HCT116 (cell line): ENCODE measurements at regions not wholly inside any gene's neighbourhood (a gene's known extent, or its start where the extent isn't known, plus 50 kb on each side); places are given as distances from the start of the nearest gene placed in this dataset.

Experiments used
- ATAC-seq: fragments of 200-7000 bp; cut with Tn5 transposase; 2 replicates; pipeline ENCODE4 v1.9.1; 2020; ENCODE audit warnings: mild to moderate bottlenecking, moderate library complexity
- BruUV-seq: library from RNA; stranded (reverse); fragments of 400-500 nt; replicated peaks from 2 replicates; lab custom pipeline; 2021; lab: Mats Ljungman, UMichigan
- CTCF ChIA-PET: fragments of 300-600 bp; sonication (Branson Sonifier 250); formaldehyde crosslinking; loops from one replicate; lab custom pipeline; 2021; ENCODE audit warnings: antibody characterized with exemption; lab: Charles Lee
- POLR2A ChIA-PET: fragments of 300-600, 350-600 bp; sonication (Branson Sonifier 250); formaldehyde crosslinking; loops from one replicate; lab custom pipeline; 2021; ENCODE audit warnings: antibody characterized with exemption; lab: Charles Lee
- RAD21 ChIA-PET, 2 experiments: fragments of 300-600 bp; sonication (Branson Sonifier 250); formaldehyde crosslinking; loops; one replicate each; lab custom pipeline; 2023; ENCODE audit warnings: low total read pairs in 2 of 2; ENCODE audit not compliant: uncharacterized antibody in 2 of 2, unreplicated experiment in 2 of 2, low non-redundant PET in 1 of 2; lab: Charles Lee
- DNase-seq: peaks from one replicate; pipeline ENCODE4 v3.0.0-alpha.2; 2010; ENCODE audit warnings: low read depth, low spot score
- H2AFZ ChIP-seq: fragments of 200-600 bp; shearing (Covaris generic), sonication (generic); 2 replicates; pipeline ENCODE4 v1.6.1; 2017; ENCODE audit warnings: low read depth, mixed run types, mixed read lengths, antibody characterized with exemption, low read length; ENCODE audit not compliant: poor library complexity, severe bottlenecking
- H3K27ac ChIP-seq: 2 replicates; pipeline ENCODE4 v1.5.1; 2012; ENCODE audit warnings: low read depth, low read length
- H3K27me3 ChIP-seq: fragments of 200-600 bp; sonication (generic); 2 replicates; pipeline ENCODE4 v1.6.1; 2016; ENCODE audit warnings: mixed run types, low read length, mixed read lengths; ENCODE audit not compliant: insufficient read depth
- H3K36me3 ChIP-seq, 2 experiments: fragments of 200-500 bp in 1 of 2; fragments of 200-600 bp in 1 of 2; sonication (Bioruptor generic) in 1 of 2; sonication (generic) in 1 of 2; 2 replicates each; pipeline versions ENCODE4 v1.5.1 to v1.6.1; 2014 to 2016; ENCODE audit warnings: low read length in 2 of 2, inconsistent platforms in 1 of 2, mixed read lengths in 1 of 2, mixed run types in 1 of 2; ENCODE audit not compliant: insufficient read depth in 2 of 2, control insufficient read depth in 1 of 2
- H3K4me1 ChIP-seq, 2 experiments: fragments of 200-600 bp in 1 of 2; sonication (generic) in 1 of 2; 2 replicates each; pipeline versions ENCODE4 v1.5.1 to v1.6.1; 2012 to 2017; ENCODE audit warnings: low read length in 2 of 2, inconsistent platforms in 1 of 2, mild to moderate bottlenecking in 1 of 2, mixed read lengths in 1 of 2, mixed run types in 1 of 2, moderate library complexity in 1 of 2; ENCODE audit not compliant: insufficient read depth in 2 of 2, control insufficient read depth in 1 of 2
- H3K4me2 ChIP-seq: fragments of 200-600 bp; sonication (generic); 2 replicates; pipeline ENCODE4 v1.6.1; 2017; ENCODE audit warnings: mixed run types, low read length, mixed read lengths
- H3K4me3 ChIP-seq, 2 experiments: fragments of 200-600 bp in 1 of 2; sonication (generic) in 1 of 2; replicated peaks in 1 of 2; 2 replicates each; pipeline ENCODE4 v1.5.1; 2011 to 2016; ENCODE audit warnings: low read length in 2 of 2, control low read depth in 1 of 2, low read depth in 1 of 2, mild to moderate bottlenecking in 1 of 2, mixed read lengths in 1 of 2, mixed run types in 1 of 2
- H3K79me2 ChIP-seq: fragments of 200-600 bp; sonication (generic); 2 replicates; pipeline ENCODE4 v1.6.1; 2017; ENCODE audit warnings: mild to moderate bottlenecking, mixed run types, low read length, moderate library complexity, mixed read lengths; ENCODE audit not compliant: insufficient read depth
- H3K9ac ChIP-seq: fragments of 200-600 bp; sonication (generic); 2 replicates; pipeline ENCODE4 v1.6.1; 2016; ENCODE audit warnings: low read length, mixed read lengths
- H3K9me2 ChIP-seq: fragments of 200-600 bp; sonication (generic), shearing (Covaris generic); 2 replicates; pipeline ENCODE4 v1.6.1; 2017; ENCODE audit warnings: mixed run types, mild to moderate bottlenecking, moderate library complexity; ENCODE audit not compliant: insufficient read depth
- H3K9me3 ChIP-seq, 2 experiments: fragments of 200-500 bp in 1 of 2; fragments of 200-600 bp in 1 of 2; sonication (Bioruptor generic) in 1 of 2; sonication (generic) in 1 of 2; 2 replicates each; pipeline ENCODE4 v1.6.1; 2014 to 2017; ENCODE audit warnings: low read length in 2 of 2, mixed read lengths in 2 of 2, inconsistent platforms in 1 of 2, low read depth in 1 of 2, mild to moderate bottlenecking in 1 of 2, mixed run types in 1 of 2, moderate library complexity in 1 of 2; ENCODE audit not compliant: control insufficient read depth in 1 of 2, insufficient read depth in 1 of 2
- H4K20me1 ChIP-seq: fragments of 200-600 bp; sonication (generic), shearing (Covaris generic); 2 replicates; pipeline ENCODE4 v1.6.1; 2017; ENCODE audit warnings: mixed run types, mild to moderate bottlenecking, moderate library complexity; ENCODE audit not compliant: insufficient read depth
- CBX3 ChIP-seq: IDR thresholded peaks from 2 replicates; pipeline ENCODE4 v1.6.1; 2012; ENCODE audit warnings: low read depth
- EGR1 ChIP-seq: IDR thresholded peaks from 2 replicates; pipeline ENCODE4 v1.6.1; 2012; ENCODE audit warnings: low read depth
- EZH2phosphoT487 ChIP-seq: fragments of 200-600 bp; IDR thresholded peaks from 2 replicates; pipeline ENCODE4 v1.6.1; 2018; ENCODE audit warnings: antibody characterized with exemption, borderline replicate concordance
- FOSL1 ChIP-seq: IDR thresholded peaks from 2 replicates; pipeline ENCODE4 v1.6.1; 2012; ENCODE audit warnings: low read depth
- JUND ChIP-seq: IDR thresholded peaks from 2 replicates; pipeline ENCODE4 v1.6.1; 2012
- POLR2A ChIP-seq: IDR thresholded peaks from 2 replicates; pipeline ENCODE4 v1.7.0; 2011; ENCODE audit warnings: borderline replicate concordance; ENCODE audit not compliant: insufficient read depth, insufficient read length; ENCODE audit errors: extremely low read depth
- POLR2AphosphoS5 ChIP-seq: IDR thresholded peaks from 2 replicates; pipeline ENCODE4 v1.6.1; 2011; ENCODE audit warnings: mild to moderate bottlenecking, low read depth, low read length, moderate library complexity
- RAD21 ChIP-seq: IDR thresholded peaks from 2 replicates; pipeline ENCODE4 v1.6.1; 2012; ENCODE audit warnings: low read depth, mild to moderate bottlenecking
- SIN3A ChIP-seq: IDR thresholded peaks from 2 replicates; pipeline ENCODE4 v1.6.1; 2012; ENCODE audit warnings: low read depth
- SRF ChIP-seq: IDR thresholded peaks from 2 replicates; pipeline ENCODE4 v1.6.1; 2012; ENCODE audit warnings: low read depth
- YY1 ChIP-seq: IDR thresholded peaks from 2 replicates; pipeline ENCODE4 v1.6.1; 2011; ENCODE audit warnings: low read length, low read depth, moderate library complexity, mild to moderate bottlenecking; ENCODE audit not compliant: insufficient replicate concordance; ENCODE audit errors: extremely low read depth
- ZNF274 ChIP-seq: fragments of 200-500 bp; sonication (Bioruptor generic); IDR thresholded peaks from 2 replicates; pipeline ENCODE4 v1.6.1; 2014; ENCODE audit warnings: mild to moderate bottlenecking, low read depth, low read length, inconsistent platforms
- intact Hi-C: fragments of 100-400 bp; cut with micrococcal nuclease; formaldehyde crosslinking; loops from 2 replicates; pipeline ENCODE4 v1.10.0; 2022
- TF ChIP-seq, protein P1 (sequence below): IDR thresholded peaks from 2 replicates; pipeline ENCODE4 v1.6.1; 2012
- TF ChIP-seq, protein P2 (sequence below): IDR thresholded peaks from 2 replicates; pipeline ENCODE4 v1.6.1; 2011; ENCODE audit warnings: mild to moderate bottlenecking, low read length, moderate library complexity; ENCODE audit not compliant: insufficient replicate concordance; ENCODE audit errors: extremely low read depth
- TF ChIP-seq, protein P3 (sequence below): IDR thresholded peaks from 2 replicates; pipeline ENCODE4 v1.6.1; 2012; ENCODE audit warnings: low read depth

GRCh38 chr6:140559458-140559857, 1185.0 kb upstream of the CITED2 start:
- intact Hi-C loops = no loop called here
- TF ChIP-seq, protein P1, sequence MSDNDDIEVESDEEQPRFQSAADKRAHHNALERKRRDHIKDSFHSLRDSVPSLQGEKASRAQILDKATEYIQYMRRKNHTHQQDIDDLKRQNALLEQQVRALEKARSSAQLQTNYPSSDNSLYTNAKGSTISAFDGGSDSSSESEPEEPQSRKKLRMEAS = no peak
- no peak for TF ChIP-seq JUND
- TF ChIP-seq, protein P2, sequence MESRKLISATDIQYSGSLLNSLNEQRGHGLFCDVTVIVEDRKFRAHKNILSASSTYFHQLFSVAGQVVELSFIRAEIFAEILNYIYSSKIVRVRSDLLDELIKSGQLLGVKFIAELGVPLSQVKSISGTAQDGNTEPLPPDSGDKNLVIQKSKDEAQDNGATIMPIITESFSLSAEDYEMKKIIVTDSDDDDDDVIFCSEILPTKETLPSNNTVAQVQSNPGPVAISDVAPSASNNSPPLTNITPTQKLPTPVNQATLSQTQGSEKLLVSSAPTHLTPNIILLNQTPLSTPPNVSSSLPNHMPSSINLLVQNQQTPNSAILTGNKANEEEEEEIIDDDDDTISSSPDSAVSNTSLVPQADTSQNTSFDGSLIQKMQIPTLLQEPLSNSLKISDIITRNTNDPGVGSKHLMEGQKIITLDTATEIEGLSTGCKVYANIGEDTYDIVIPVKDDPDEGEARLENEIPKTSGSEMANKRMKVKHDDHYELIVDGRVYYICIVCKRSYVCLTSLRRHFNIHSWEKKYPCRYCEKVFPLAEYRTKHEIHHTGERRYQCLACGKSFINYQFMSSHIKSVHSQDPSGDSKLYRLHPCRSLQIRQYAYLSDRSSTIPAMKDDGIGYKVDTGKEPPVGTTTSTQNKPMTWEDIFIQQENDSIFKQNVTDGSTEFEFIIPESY = no peak
- TF ChIP-seq RAD21 = no peak
- no peak for TF ChIP-seq ZNF274
- TF ChIP-seq, protein P3, sequence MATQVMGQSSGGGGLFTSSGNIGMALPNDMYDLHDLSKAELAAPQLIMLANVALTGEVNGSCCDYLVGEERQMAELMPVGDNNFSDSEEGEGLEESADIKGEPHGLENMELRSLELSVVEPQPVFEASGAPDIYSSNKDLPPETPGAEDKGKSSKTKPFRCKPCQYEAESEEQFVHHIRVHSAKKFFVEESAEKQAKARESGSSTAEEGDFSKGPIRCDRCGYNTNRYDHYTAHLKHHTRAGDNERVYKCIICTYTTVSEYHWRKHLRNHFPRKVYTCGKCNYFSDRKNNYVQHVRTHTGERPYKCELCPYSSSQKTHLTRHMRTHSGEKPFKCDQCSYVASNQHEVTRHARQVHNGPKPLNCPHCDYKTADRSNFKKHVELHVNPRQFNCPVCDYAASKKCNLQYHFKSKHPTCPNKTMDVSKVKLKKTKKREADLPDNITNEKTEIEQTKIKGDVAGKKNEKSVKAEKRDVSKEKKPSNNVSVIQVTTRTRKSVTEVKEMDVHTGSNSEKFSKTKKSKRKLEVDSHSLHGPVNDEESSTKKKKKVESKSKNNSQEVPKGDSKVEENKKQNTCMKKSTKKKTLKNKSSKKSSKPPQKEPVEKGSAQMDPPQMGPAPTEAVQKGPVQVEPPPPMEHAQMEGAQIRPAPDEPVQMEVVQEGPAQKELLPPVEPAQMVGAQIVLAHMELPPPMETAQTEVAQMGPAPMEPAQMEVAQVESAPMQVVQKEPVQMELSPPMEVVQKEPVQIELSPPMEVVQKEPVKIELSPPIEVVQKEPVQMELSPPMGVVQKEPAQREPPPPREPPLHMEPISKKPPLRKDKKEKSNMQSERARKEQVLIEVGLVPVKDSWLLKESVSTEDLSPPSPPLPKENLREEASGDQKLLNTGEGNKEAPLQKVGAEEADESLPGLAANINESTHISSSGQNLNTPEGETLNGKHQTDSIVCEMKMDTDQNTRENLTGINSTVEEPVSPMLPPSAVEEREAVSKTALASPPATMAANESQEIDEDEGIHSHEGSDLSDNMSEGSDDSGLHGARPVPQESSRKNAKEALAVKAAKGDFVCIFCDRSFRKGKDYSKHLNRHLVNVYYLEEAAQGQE = no peak
- no peak for TF ChIP-seq CBX3
- TF ChIP-seq EGR1 = no peak
- TF ChIP-seq FOSL1 = no peak
- no peak for TF ChIP-seq SRF
- no peak for TF ChIP-seq EZH2phosphoT487
- no peak for TF ChIP-seq POLR2AphosphoS5
- TF ChIP-seq YY1 = no peak
- TF ChIP-seq SIN3A = no peak
- no peak for TF ChIP-seq POLR2A
- H2AFZ ChIP-seq = peak overlapping the region; percentile 1
- no peak overlapping the region for H3K9ac ChIP-seq
- H3K4me3 ChIP-seq = no peak overlapping the region
- H3K36me3 ChIP-seq = no peaks in the 10 kb centered on the region
- no peak overlapping the region for H3K27ac ChIP-seq
- ChIA-PET CTCF (no interaction called here), POLR2A (no interaction called here), RAD21 (no interaction called here)
- H3K9me3 ChIP-seq = no peaks in the 10 kb centered on the region
- H4K20me1 ChIP-seq = no peaks in the 10 kb centered on the region
- no peaks in the 10 kb centered on the region for H3K27me3 ChIP-seq
- H3K79me2 ChIP-seq = no peaks in the 10 kb centered on the region
- no peaks in the 10 kb centered on the region for H3K9me2 ChIP-seq
- no peaks in the 10 kb centered on the region for H3K4me1 ChIP-seq
- BruUV-seq = no TSS peak
- ATAC-seq (no peak), DNase-seq (no peak)
- no peak overlapping the region for H3K4me2 ChIP-seq
